ENCODE measurements at regions not wholly inside any gene's neighbourhood (a gene's known extent, or its start where the extent isn't known, plus 50 kb on each side); places are given as distances from the start of the nearest gene placed in this dataset.

- peak in 6 of 12 donors; percentile 12 to 29 (median 22) for TF ChIP-seq CTCF (IDR thresholded peaks at IDR 0.05)
- no peak for TF ChIP-seq POLR2A (IDR thresholded peaks at IDR 0.05)
These were observed 597.3 kb downstream of the PRELID2 start for GRCh38 chr5:145237843-145238242.

Data from heart left ventricle (tissue), 13 donors.